H1 (cell line): ENCODE measurements at regions not wholly inside any gene's neighbourhood (a gene's known extent, or its start where the extent isn't known, plus 50 kb on each side); places are given as distances from the start of the nearest gene placed in this dataset.

Experiments used
- CTCF ChIA-PET: fragments of 300-600 bp; sonication (Branson Sonifier 250); formaldehyde crosslinking; loops from one replicate; lab custom pipeline; 2021; ENCODE audit not compliant: partially characterized antibody; lab: Charles Lee
- POLR2A ChIA-PET: fragments of 300-600 bp; sonication (Branson Sonifier 250); formaldehyde crosslinking; loops from one replicate; lab custom pipeline; 2021; ENCODE audit warnings: inconsistent platforms; ENCODE audit not compliant: partially characterized antibody; lab: Charles Lee
- DNase-seq, 2 experiments: peaks; one replicate each; pipeline versions ENCODE4 v3.0.0 to v3.0.0-alpha.2; 2010 to 2022; ENCODE audit warnings: low spot score in 2 of 2, low read depth in 1 of 2, mixed read lengths in 1 of 2
- FAIRE-seq: peaks from 2 replicates; lab custom pipeline; 2011; peaks lifted over from hg19 to GRCh38; lab: Jason Lieb, UNC
- H2AFZ ChIP-seq: 2 replicates; pipeline ENCODE4 v1.8.1; 2012; ENCODE audit warnings: low read length, inconsistent platforms
- H2AK5ac ChIP-seq: 2 replicates; pipeline ENCODE4 v1.6.1; 2013; ENCODE audit warnings: low read depth, low read length
- H2BK120ac ChIP-seq: replicated peaks from 2 replicates; pipeline ENCODE3; 2013; ENCODE audit warnings: low read depth, low read length, inconsistent platforms
- H2BK12ac ChIP-seq: 2 replicates; pipeline ENCODE4 v1.6.1; 2013; ENCODE audit warnings: low read depth, low read length
- H2BK15ac ChIP-seq: 2 replicates; pipeline ENCODE4 v1.6.1; 2013; ENCODE audit warnings: low read length
- H2BK20ac ChIP-seq: 2 replicates; pipeline ENCODE4 v1.6.1; 2013; ENCODE audit warnings: low read length
- H2BK5ac ChIP-seq: 2 replicates; pipeline ENCODE4 v1.6.1; 2013; ENCODE audit warnings: low read depth, low read length
- H3K14ac ChIP-seq: 2 replicates; pipeline ENCODE4 v1.6.1; 2013; ENCODE audit warnings: inconsistent platforms; ENCODE audit not compliant: insufficient read length
- H3K18ac ChIP-seq: 2 replicates; pipeline ENCODE4 v1.6.1; 2013; ENCODE audit warnings: low read length; ENCODE audit errors: extremely low read depth
- H3K23ac ChIP-seq: 2 replicates; pipeline ENCODE4 v1.6.1; 2013; ENCODE audit warnings: inconsistent platforms; ENCODE audit not compliant: insufficient read length
- H3K23me2 ChIP-seq: 2 replicates; pipeline ENCODE4 v1.6.1; 2013; ENCODE audit warnings: low read depth, low read length
- H3K27ac ChIP-seq: 2 replicates; pipeline ENCODE4 v1.6.1; 2011; ENCODE audit warnings: low read depth, low read length, inconsistent platforms
- H3K27me3 ChIP-seq, 4 experiments: replicated peaks in 1 of 4; 1 replicate in 1 of 4; 2 replicates in 3 of 4; pipeline versions ENCODE4 v1.6.1 to v1.8.1; 2011 to 2013; ENCODE audit warnings: low read length in 3 of 4, mild to moderate bottlenecking in 3 of 4, inconsistent platforms in 2 of 4, mixed read lengths in 2 of 4, moderate library complexity in 1 of 4; ENCODE audit not compliant: control insufficient read depth in 3 of 4, insufficient read depth in 3 of 4; ENCODE audit errors: extremely low read depth in 1 of 4
- H3K36me3 ChIP-seq, 4 experiments: 2 replicates each; pipeline versions ENCODE4 v1.6.1 to v1.8.1; 2011 to 2013; ENCODE audit warnings: mild to moderate bottlenecking in 4 of 4, low read length in 3 of 4, moderate library complexity in 2 of 4, control low read depth in 1 of 4, inconsistent platforms in 1 of 4; ENCODE audit not compliant: insufficient read depth in 4 of 4, control insufficient read depth in 2 of 4
- H3K4ac ChIP-seq: replicated peaks from 2 replicates; pipeline ENCODE3; 2013; ENCODE audit warnings: low read length, low read depth, mixed read lengths, inconsistent platforms; ENCODE audit not compliant: insufficient read length
- H3K4me1 ChIP-seq, 4 experiments: replicated peaks in 1 of 4; 1 replicate in 1 of 4; 2 replicates in 3 of 4; pipeline versions ENCODE4 v1.6.1 to v1.8.1; 2011 to 2013; ENCODE audit warnings: low read length in 3 of 4, inconsistent platforms in 2 of 4, mixed read lengths in 1 of 4; ENCODE audit not compliant: insufficient read depth in 4 of 4, control insufficient read depth in 3 of 4
- H3K4me2 ChIP-seq, 2 experiments: 2 replicates each; pipeline versions ENCODE4 v1.6.1 to v1.8.1; 2011 to 2013; ENCODE audit warnings: low read depth in 2 of 2, low read length in 2 of 2, control low read depth in 1 of 2, inconsistent platforms in 1 of 2, mild to moderate bottlenecking in 1 of 2; ENCODE audit not compliant: insufficient read depth in 1 of 2
- H3K4me3 ChIP-seq, 4 experiments: fragments of 200-600, 300-600 bp in 1 of 4; sonication (generic), shearing (Covaris generic), sonication (Bioruptor Twin) in 1 of 4; 2 replicates each; pipeline versions ENCODE4 v1.5.1 to v1.8.1; 2011 to 2016; ENCODE audit warnings: low read length in 4 of 4, low read depth in 3 of 4, control low read depth in 2 of 4, inconsistent platforms in 2 of 4, mild to moderate bottlenecking in 2 of 4, mixed read lengths in 1 of 4, moderate library complexity in 1 of 4; ENCODE audit not compliant: insufficient read depth in 2 of 4; ENCODE audit errors: extremely low read depth in 1 of 4
- H3K56ac ChIP-seq: replicated peaks from 2 replicates; pipeline ENCODE3; 2013; ENCODE audit warnings: low read depth, mild to moderate bottlenecking, mixed read lengths, low read length, inconsistent platforms; ENCODE audit not compliant: insufficient read length
- H3K79me1 ChIP-seq: 2 replicates; pipeline ENCODE4 v1.6.1; 2013; ENCODE audit warnings: low read depth, low read length, control low read depth
- H3K79me2 ChIP-seq, 2 experiments: 2 replicates each; pipeline versions ENCODE4 v1.6.1 to v1.8.1; 2012 to 2013; ENCODE audit warnings: low read length in 2 of 2, mild to moderate bottlenecking in 2 of 2, inconsistent platforms in 1 of 2; ENCODE audit not compliant: insufficient read depth in 2 of 2, control insufficient read depth in 1 of 2
- H3K9ac ChIP-seq, 4 experiments: replicated peaks in 1 of 4; 1 replicate in 1 of 4; 2 replicates in 3 of 4; pipeline versions ENCODE4 v1.6.1 to v1.8.1; 2011 to 2013; ENCODE audit warnings: low read depth in 3 of 4, low read length in 3 of 4, control low read depth in 2 of 4, mild to moderate bottlenecking in 2 of 4, moderate library complexity in 2 of 4, inconsistent platforms in 1 of 4; ENCODE audit errors: extremely low read depth in 1 of 4
- H3K9me3 ChIP-seq, 2 experiments: 2 replicates each; pipeline versions ENCODE4 v1.6.1 to v1.8.1; 2012 to 2013; ENCODE audit warnings: mild to moderate bottlenecking in 2 of 2, moderate library complexity in 2 of 2, control low read depth in 1 of 2, inconsistent platforms in 1 of 2, low read depth in 1 of 2, low read length in 1 of 2, mixed read lengths in 1 of 2; ENCODE audit not compliant: insufficient read depth in 2 of 2
- H4K20me1 ChIP-seq, 2 experiments: replicated peaks in 1 of 2; 2 replicates each; pipeline versions ENCODE3 to v1.8.1; 2011 to 2013; ENCODE audit warnings: inconsistent platforms in 2 of 2, low read length in 2 of 2, mild to moderate bottlenecking in 1 of 2; ENCODE audit not compliant: insufficient read depth in 2 of 2, control insufficient read depth in 1 of 2
- H4K5ac ChIP-seq: 2 replicates; pipeline ENCODE4 v1.6.1; 2013; ENCODE audit warnings: low read length, low read depth, mixed read lengths, inconsistent platforms; ENCODE audit not compliant: insufficient read length
- H4K8ac ChIP-seq: 2 replicates; pipeline ENCODE4 v1.8.0; 2013; ENCODE audit warnings: mild to moderate bottlenecking, moderate library complexity, low read length, inconsistent platforms; ENCODE audit not compliant: insufficient read depth; ENCODE audit errors: extremely low read depth
- H4K91ac ChIP-seq: replicated peaks from 2 replicates; pipeline ENCODE3; 2013; ENCODE audit warnings: low read length, mixed read lengths, inconsistent platforms; ENCODE audit not compliant: insufficient read length
- ASH2L ChIP-seq: fragments of 200-600, 300-600 bp; sonication (generic); IDR thresholded peaks from one replicate; pipeline ENCODE4 v1.7.1; 2017; ENCODE audit warnings: low read length
- BCL11A ChIP-seq, 2 experiments: IDR thresholded peaks; one replicate each; pipeline ENCODE4 v1.6.1; 2011; ENCODE audit warnings: low read depth in 2 of 2, low read length in 2 of 2, mild to moderate bottlenecking in 2 of 2
- BRCA1 ChIP-seq: IDR thresholded peaks from 2 replicates; pipeline ENCODE4 v1.6.1; 2012; ENCODE audit warnings: low read depth, low read length, improper control_type of control experiment
- EGR1 ChIP-seq: IDR thresholded peaks from 2 replicates; pipeline ENCODE4 v1.6.1; 2011; ENCODE audit warnings: low read depth, low read length, borderline replicate concordance
- POLR2AphosphoS5 ChIP-seq: IDR thresholded peaks from 2 replicates; pipeline ENCODE4 v1.6.1; 2011; ENCODE audit warnings: low read depth, low read length
- RAD21 ChIP-seq, 2 experiments: IDR thresholded peaks in 1 of 2; conservative IDR thresholded peaks in 1 of 2; 2 replicates each; pipeline ENCODE4 v1.6.1; 2011; ENCODE audit warnings: low read depth in 2 of 2, low read length in 2 of 2, improper control_type of control experiment in 1 of 2, inconsistent platforms in 1 of 2, mild to moderate bottlenecking in 1 of 2, moderate library complexity in 1 of 2
- RXRA ChIP-seq: IDR thresholded peaks from 2 replicates; pipeline ENCODE4 v1.6.1; 2011; ENCODE audit warnings: low read depth, mild to moderate bottlenecking, low read length, moderate library complexity; ENCODE audit not compliant: insufficient read depth
- SAP30 ChIP-seq: fragments of 300-600 bp; sonication (generic); IDR thresholded peaks from 2 replicates; pipeline ENCODE4 v1.7.1; 2012; ENCODE audit warnings: low read length, moderate library complexity, mild to moderate bottlenecking, inconsistent platforms; ENCODE audit not compliant: insufficient read depth, insufficient replicate concordance
- SIX5 ChIP-seq: IDR thresholded peaks from 2 replicates; pipeline ENCODE4 v1.6.1; 2011; ENCODE audit warnings: mild to moderate bottlenecking, low read depth, low read length
- SP1 ChIP-seq: IDR thresholded peaks from 2 replicates; pipeline ENCODE4 v1.6.1; 2011; ENCODE audit warnings: low read depth, low read length
- SP4 ChIP-seq: IDR thresholded peaks from 2 replicates; pipeline ENCODE4 v1.6.1; 2012; ENCODE audit warnings: low read length, inconsistent platforms
- SRF ChIP-seq: IDR thresholded peaks from 2 replicates; pipeline ENCODE4 v1.6.1; 2011; ENCODE audit warnings: mild to moderate bottlenecking, low read depth, low read length, moderate library complexity
- TAF1 ChIP-seq: IDR thresholded peaks from 2 replicates; pipeline ENCODE4 v1.6.1; 2011; ENCODE audit warnings: mild to moderate bottlenecking, low read depth, low read length
- TEAD4 ChIP-seq: IDR thresholded peaks from 2 replicates; pipeline ENCODE4 v1.6.1; 2012; ENCODE audit warnings: low read depth, low read length, inconsistent platforms, mixed read lengths
- YY1 ChIP-seq: IDR thresholded peaks from 2 replicates; pipeline ENCODE4 v1.6.1; 2011; ENCODE audit warnings: low read depth, mild to moderate bottlenecking, low read length
- ZNF274 ChIP-seq: IDR thresholded peaks from 2 replicates; pipeline ENCODE4 v1.7.0; 2012; ENCODE audit warnings: low read length, borderline replicate concordance; ENCODE audit errors: extremely low read depth
- WGBS, 2 experiments: shearing (Covaris generic) in 1 of 2; methylation state at CpG; one replicate each; pipeline versions ENCODE4 v1.1.6 to v1.1.7; 2013 to 2015; ENCODE audit warnings: low lambda C conversion rate in 2 of 2, mixed read lengths in 2 of 2, inconsistent platforms in 1 of 2, low coverage in 1 of 2, missing lambda C conversion rate in 1 of 2; ENCODE audit not compliant: insufficient replicate concordance in 2 of 2, insufficient coverage in 1 of 2, insufficient read length in 1 of 2; ENCODE audit errors: extremely low coverage in 1 of 2, missing lambda C conversion rate in 1 of 2; 5-methylcytosine and 5-hydroxymethylcytosine counted together

DNA sequence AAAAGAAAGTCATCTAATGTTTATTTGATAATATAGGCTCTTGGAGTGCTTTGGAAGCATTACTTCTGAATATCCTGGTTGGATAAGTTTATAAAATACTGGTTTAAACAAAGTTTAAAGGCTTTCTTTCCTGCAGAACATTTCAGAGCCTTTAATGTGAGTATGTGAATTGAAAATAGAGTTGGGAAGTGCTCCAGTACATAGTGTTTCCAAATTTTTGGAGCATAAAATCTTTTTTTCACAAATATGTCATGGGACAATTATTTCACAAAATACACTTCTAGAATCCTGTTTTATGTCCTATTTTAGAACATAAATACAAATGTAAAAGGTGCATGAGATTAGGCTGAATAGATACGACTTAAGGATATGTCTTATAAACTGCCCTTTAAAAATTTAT is 158.9 kb upstream of the HNRNPA3 start:
- DNase-seq: no peak
- no peak overlapping the region for H2AFZ ChIP-seq
- H2BK15ac ChIP-seq: no peak overlapping the region
- H3K9me3 ChIP-seq: no peaks in the 10 kb centered on the region
- H4K20me1 ChIP-seq: no peaks in the 10 kb centered on the region
- H3K36me3 ChIP-seq: no peaks in the 10 kb centered on the region
- H3K18ac ChIP-seq: no peak overlapping the region
- peaks cover 0 to 1% (median 0%) of the 10 kb centered on the region in 4 experiments; a peak in 1 of 7 replicates for H3K27me3 ChIP-seq
- no peak overlapping the region for H3K27ac ChIP-seq
- FAIRE-seq: no peak
- H4K91ac ChIP-seq: no peak overlapping the region
- H3K4me1 ChIP-seq: no peaks in the 10 kb centered on the region
- no peak overlapping the region for H3K4me2 ChIP-seq
- H2AK5ac ChIP-seq: no peak overlapping the region
- no peak overlapping the region for H2BK5ac ChIP-seq
- no peak overlapping the region for H3K4ac ChIP-seq
- H2BK120ac ChIP-seq: no peak overlapping the region
- H3K9ac ChIP-seq: no peak overlapping the region
- H3K23me2 ChIP-seq: no peaks in the 10 kb centered on the region
- no peaks in the 10 kb centered on the region for H3K79me1 ChIP-seq
- H3K14ac ChIP-seq: no peak overlapping the region
- WGBS, 2 experiments: 88% methylated on average over 1 of the region's 1 CpG; no CpG with 5 or more reads in 1 of the 2 experiments
- POLR2A ChIA-PET: no interaction called here
- no peak overlapping the region for H3K4me3 ChIP-seq
- no peak overlapping the region for H4K5ac ChIP-seq
- H3K56ac ChIP-seq: no peak overlapping the region
- no peak overlapping the region for H3K23ac ChIP-seq
- H2BK12ac ChIP-seq: no peak overlapping the region
- CTCF ChIA-PET: interaction anchor here (1.1 to 5.0 kb wide), 3 partner anchors 9 to 599 kb away, joined by 3 to 28 read pairs (median 5); no protein-coding TSS in a partner anchor
- H2BK20ac ChIP-seq: no peak overlapping the region
- no peak overlapping the region for H4K8ac ChIP-seq
- no peaks in the 10 kb centered on the region for H3K79me2 ChIP-seq
- TF ChIP-seq SIX5 (no peak), BRCA1 (no peak), TAF1 (no peak), SAP30 (no peak), YY1 (no peak), RXRA (no peak), TEAD4 (no peak), BCL11A (IDR thresholded peaks at IDR 0.05; ENCODE audit: low read depth in 2 of 2, low read length in 2 of 2) (no peak), POLR2AphosphoS5 (no peak), RAD21 (IDR thresholded peaks at IDR 0.05 in 1 of 2, conservative IDR thresholded peaks at IDR 0.05 in 1 of 2; ENCODE audit: low read depth in 2 of 2, low read length in 2 of 2) (no peak), ZNF274 (no peak), SRF (no peak), EGR1 (no peak), SP4 (no peak), ASH2L (no peak), SP1 (no peak)
